SK-N-SH treated with all-trans-retinoic acid at 6 μM for 48 hours (cell line): ENCODE measurements at regions not wholly inside any gene's neighbourhood (a gene's known extent, or its start where the extent isn't known, plus 50 kb on each side); places are given as distances from the start of the nearest gene placed in this dataset.

ENCODE experiments used
- ATAC-seq: fragments of 200-7000 bp; cut with Tn5 transposase; 3 replicates; pipeline ENCODE4 v1.9.1; 2020; ENCODE audit warnings: mild to moderate bottlenecking, moderate library complexity
- ARNTL ChIP-seq: fragments of 450-650 bp; formaldehyde crosslinking; IDR thresholded peaks from 2 replicates; pipeline ENCODE4 v1.5.0; 2020; ENCODE audit warnings: low read depth, mild to moderate bottlenecking, moderate library complexity, borderline replicate concordance
- BACH2 ChIP-seq: fragments of 250-450 bp; sonication (Bioruptor Pico); IDR thresholded peaks from 2 replicates; pipeline ENCODE4 v1.9.0; 2021; ENCODE audit warnings: mild to moderate bottlenecking, borderline replicate concordance
- CSDC2 ChIP-seq: fragments of 250-450 bp; sonication (Bioruptor Pico); IDR thresholded peaks from 2 replicates; pipeline ENCODE4 v1.5.0; 2020; ENCODE audit warnings: mild to moderate bottlenecking, moderate library complexity
- ESRRG ChIP-seq: fragments of 250-450 bp; sonication (Bioruptor Pico); IDR thresholded peaks from 2 replicates; pipeline ENCODE4 v1.6.1; 2021; ENCODE audit warnings: mild to moderate bottlenecking
- OSR1 ChIP-seq: fragments of 250-450 bp; sonication (Bioruptor Pico); IDR thresholded peaks from 2 replicates; pipeline ENCODE4 v1.8.0; 2022; ENCODE audit warnings: moderate library complexity, mild to moderate bottlenecking, inconsistent platforms
- PPARA ChIP-seq: fragments of 250-450 bp; sonication (Bioruptor Pico); IDR thresholded peaks from 2 replicates; pipeline ENCODE4 v1.5.0; 2020; ENCODE audit warnings: mild to moderate bottlenecking, borderline replicate concordance
- RARB ChIP-seq: fragments of 250-450 bp; sonication (Bioruptor Pico); IDR thresholded peaks from 2 replicates; pipeline ENCODE4 v1.8.0; 2021; ENCODE audit warnings: mild to moderate bottlenecking, moderate library complexity
- SNAI2 ChIP-seq: fragments of 250-450 bp; sonication (Bioruptor Pico); IDR thresholded peaks from 2 replicates; pipeline ENCODE4 v1.5.0; 2020; ENCODE audit warnings: mild to moderate bottlenecking, moderate library complexity
- TCF4 ChIP-seq: fragments of 250-450 bp; sonication (Bioruptor Pico); IDR thresholded peaks from 2 replicates; pipeline ENCODE4 v1.8.0; 2021; ENCODE audit warnings: mild to moderate bottlenecking, moderate library complexity, borderline replicate concordance
- ZFP3 ChIP-seq: fragments of 250-450 bp; sonication (Bioruptor Pico); IDR thresholded peaks from 2 replicates; pipeline ENCODE4 v1.5.0; 2020; ENCODE audit warnings: mild to moderate bottlenecking, moderate library complexity
- ZFP30 ChIP-seq: fragments of 450-650 bp; formaldehyde crosslinking; IDR thresholded peaks from 2 replicates; pipeline ENCODE4 v1.5.0; 2022; ENCODE audit warnings: mild to moderate bottlenecking, moderate library complexity
- ZNF565 ChIP-seq: fragments of 450-650 bp; formaldehyde crosslinking; conservative IDR thresholded peaks from 2 replicates; pipeline ENCODE4 v1.5.0; 2020; ENCODE audit warnings: low read depth, mild to moderate bottlenecking, moderate library complexity
- ZNF70 ChIP-seq: fragments of 450-650 bp; formaldehyde crosslinking; IDR thresholded peaks from 2 replicates; pipeline ENCODE4 v1.5.0; 2020; ENCODE audit warnings: mild to moderate bottlenecking, moderate library complexity
- ZNF8 ChIP-seq: fragments of 450-650 bp; formaldehyde crosslinking; IDR thresholded peaks from 2 replicates; pipeline ENCODE4 v1.5.0; 2020; ENCODE audit warnings: mild to moderate bottlenecking, moderate library complexity
- TF ChIP-seq, protein P1 (sequence below): fragments of 250-450 bp; sonication (Bioruptor Pico); IDR thresholded peaks from 2 replicates; pipeline ENCODE4 v1.8.0; 2020; ENCODE audit warnings: mild to moderate bottlenecking, moderate library complexity, borderline replicate concordance
- TF ChIP-seq, protein P2 (sequence below): fragments of 250-450 bp; sonication (Bioruptor Pico); IDR thresholded peaks from 2 replicates; pipeline ENCODE4 v1.5.0; 2020; ENCODE audit warnings: mild to moderate bottlenecking, moderate library complexity
- TF ChIP-seq, protein P3 (sequence below): fragments of 250-450 bp; sonication (Bioruptor Pico); IDR thresholded peaks from 2 replicates; pipeline ENCODE4 v1.5.1; 2021; ENCODE audit warnings: mild to moderate bottlenecking, moderate library complexity
- TF ChIP-seq, protein P4 (sequence below): fragments of 250-450 bp; sonication (Bioruptor Pico); IDR thresholded peaks from 2 replicates; pipeline ENCODE4 v1.5.1; 2020; ENCODE audit warnings: low read depth, mild to moderate bottlenecking, moderate library complexity

DNA sequence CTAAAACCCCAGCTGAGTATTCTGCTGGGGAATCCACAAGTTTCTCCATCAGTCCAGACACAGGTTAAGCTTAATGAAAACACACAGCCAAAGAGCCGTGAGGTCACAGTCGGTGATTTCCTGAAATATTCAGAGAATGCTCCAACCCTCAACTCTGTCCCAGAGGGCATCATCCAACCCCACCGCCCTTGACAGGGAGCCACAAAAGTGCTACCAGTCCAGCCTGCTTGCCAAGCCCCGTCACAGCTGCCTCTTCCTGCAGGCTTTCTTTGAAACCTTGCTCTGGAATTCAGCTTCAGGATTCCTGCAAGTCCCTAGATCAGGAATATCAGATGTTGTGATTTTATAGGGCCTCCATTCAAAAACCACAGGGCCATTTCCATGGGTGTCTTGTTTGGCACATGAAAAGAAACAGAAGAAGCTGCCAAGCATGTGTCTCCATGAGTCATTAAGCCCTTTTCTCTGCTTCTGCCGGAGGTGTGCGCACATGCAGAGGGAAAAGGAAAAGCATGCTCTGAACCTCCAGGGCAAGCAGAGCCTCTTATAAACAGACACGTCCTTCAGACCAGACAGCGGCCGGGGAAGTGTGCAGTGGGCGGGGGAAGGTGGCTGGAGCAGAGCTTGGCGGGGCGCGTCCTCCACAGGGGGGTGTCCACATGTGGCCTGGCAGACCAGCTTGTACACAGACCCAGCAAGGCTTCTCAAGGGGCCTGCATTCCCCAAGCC is 164.7 kb downstream of the KATNAL1 start:
- ATAC-seq, result peak; percentile 91
- TF ChIP-seq CSDC2 (no peak), ZFP30 (CRISPR knock-in tag) (no peak), RARB (no peak), ZNF8 (no peak), OSR1 (CRISPR knock-in tag) (no peak), TCF4 (no peak), SNAI2 (CRISPR knock-in tag) (no peak), ESRRG (CRISPR knock-in tag) (no peak), ZFP3 (CRISPR knock-in tag) (no peak), PPARA (CRISPR knock-in tag) (no peak)
- TF ChIP-seq, protein P1, sequence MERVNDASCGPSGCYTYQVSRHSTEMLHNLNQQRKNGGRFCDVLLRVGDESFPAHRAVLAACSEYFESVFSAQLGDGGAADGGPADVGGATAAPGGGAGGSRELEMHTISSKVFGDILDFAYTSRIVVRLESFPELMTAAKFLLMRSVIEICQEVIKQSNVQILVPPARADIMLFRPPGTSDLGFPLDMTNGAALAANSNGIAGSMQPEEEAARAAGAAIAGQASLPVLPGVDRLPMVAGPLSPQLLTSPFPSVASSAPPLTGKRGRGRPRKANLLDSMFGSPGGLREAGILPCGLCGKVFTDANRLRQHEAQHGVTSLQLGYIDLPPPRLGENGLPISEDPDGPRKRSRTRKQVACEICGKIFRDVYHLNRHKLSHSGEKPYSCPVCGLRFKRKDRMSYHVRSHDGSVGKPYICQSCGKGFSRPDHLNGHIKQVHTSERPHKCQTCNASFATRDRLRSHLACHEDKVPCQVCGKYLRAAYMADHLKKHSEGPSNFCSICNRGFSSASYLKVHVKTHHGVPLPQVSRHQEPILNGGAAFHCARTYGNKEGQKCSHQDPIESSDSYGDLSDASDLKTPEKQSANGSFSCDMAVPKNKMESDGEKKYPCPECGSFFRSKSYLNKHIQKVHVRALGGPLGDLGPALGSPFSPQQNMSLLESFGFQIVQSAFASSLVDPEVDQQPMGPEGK (CRISPR knock-in tag), result no peak
- TF ChIP-seq, protein P2, sequence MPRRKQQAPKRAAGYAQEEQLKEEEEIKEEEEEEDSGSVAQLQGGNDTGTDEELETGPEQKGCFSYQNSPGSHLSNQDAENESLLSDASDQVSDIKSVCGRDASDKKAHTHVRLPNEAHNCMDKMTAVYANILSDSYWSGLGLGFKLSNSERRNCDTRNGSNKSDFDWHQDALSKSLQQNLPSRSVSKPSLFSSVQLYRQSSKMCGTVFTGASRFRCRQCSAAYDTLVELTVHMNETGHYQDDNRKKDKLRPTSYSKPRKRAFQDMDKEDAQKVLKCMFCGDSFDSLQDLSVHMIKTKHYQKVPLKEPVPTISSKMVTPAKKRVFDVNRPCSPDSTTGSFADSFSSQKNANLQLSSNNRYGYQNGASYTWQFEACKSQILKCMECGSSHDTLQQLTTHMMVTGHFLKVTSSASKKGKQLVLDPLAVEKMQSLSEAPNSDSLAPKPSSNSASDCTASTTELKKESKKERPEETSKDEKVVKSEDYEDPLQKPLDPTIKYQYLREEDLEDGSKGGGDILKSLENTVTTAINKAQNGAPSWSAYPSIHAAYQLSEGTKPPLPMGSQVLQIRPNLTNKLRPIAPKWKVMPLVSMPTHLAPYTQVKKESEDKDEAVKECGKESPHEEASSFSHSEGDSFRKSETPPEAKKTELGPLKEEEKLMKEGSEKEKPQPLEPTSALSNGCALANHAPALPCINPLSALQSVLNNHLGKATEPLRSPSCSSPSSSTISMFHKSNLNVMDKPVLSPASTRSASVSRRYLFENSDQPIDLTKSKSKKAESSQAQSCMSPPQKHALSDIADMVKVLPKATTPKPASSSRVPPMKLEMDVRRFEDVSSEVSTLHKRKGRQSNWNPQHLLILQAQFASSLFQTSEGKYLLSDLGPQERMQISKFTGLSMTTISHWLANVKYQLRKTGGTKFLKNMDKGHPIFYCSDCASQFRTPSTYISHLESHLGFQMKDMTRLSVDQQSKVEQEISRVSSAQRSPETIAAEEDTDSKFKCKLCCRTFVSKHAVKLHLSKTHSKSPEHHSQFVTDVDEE (CRISPR knock-in tag), result no peak
- TF ChIP-seq, protein P3, sequence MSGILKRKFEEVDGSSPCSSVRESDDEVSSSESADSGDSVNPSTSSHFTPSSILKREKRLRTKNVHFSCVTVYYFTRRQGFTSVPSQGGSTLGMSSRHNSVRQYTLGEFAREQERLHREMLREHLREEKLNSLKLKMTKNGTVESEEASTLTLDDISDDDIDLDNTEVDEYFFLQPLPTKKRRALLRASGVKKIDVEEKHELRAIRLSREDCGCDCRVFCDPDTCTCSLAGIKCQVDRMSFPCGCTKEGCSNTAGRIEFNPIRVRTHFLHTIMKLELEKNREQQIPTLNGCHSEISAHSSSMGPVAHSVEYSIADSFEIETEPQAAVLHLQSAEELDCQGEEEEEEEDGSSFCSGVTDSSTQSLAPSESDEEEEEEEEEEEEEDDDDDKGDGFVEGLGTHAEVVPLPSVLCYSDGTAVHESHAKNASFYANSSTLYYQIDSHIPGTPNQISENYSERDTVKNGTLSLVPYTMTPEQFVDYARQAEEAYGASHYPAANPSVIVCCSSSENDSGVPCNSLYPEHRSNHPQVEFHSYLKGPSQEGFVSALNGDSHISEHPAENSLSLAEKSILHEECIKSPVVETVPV (CRISPR knock-in tag), result no peak
- TF ChIP-seq, protein P4, sequence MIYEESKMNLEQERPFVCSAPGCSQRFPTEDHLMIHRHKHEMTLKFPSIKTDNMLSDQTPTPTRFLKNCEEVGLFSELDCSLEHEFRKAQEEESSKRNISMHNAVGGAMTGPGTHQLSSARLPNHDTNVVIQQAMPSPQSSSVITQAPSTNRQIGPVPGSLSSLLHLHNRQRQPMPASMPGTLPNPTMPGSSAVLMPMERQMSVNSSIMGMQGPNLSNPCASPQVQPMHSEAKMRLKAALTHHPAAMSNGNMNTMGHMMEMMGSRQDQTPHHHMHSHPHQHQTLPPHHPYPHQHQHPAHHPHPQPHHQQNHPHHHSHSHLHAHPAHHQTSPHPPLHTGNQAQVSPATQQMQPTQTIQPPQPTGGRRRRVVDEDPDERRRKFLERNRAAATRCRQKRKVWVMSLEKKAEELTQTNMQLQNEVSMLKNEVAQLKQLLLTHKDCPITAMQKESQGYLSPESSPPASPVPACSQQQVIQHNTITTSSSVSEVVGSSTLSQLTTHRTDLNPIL, result no peak

DNA sequence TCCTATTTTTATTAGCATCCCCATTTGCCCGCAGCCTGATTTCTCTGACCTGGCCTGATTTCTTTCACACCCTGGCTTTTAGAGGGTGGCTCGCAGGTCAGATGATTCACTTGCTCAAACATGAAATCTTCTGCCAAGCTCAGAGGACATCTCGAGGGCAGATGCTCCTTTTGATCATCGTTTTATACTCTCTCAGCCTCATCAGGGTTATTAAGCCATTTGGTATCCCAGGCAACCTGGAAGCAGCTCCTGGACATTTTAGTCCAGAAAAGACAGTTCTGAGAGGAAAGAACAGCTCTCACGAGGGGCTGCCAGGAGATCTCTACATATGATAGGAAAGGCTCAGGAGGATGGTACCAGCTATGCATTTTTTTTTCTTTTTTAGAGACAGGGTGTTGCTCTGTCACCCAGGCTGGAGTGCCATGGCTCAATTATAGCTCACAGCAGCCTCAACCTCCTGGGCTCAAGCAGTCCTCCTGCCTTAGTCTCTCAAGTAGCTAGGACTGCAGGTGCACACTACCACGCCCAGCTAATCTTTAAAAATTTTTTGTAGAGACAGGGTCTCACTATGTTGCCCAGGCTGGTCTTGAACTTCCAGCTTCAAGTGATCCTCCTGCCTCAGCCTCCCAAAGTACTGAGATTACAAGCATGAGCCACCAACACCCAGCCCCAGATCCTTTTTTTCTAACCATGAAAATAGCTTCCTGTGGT is 165.4 kb downstream of the KATNAL1 start:
- no peak for ATAC-seq
- TF ChIP-seq RARB (no peak), ZFP3 (CRISPR knock-in tag) (no peak), TCF4 (no peak), BACH2 (CRISPR knock-in tag) (no peak), PPARA (CRISPR knock-in tag) (no peak), ZFP30 (CRISPR knock-in tag) (no peak), ZNF70 (CRISPR knock-in tag) (no peak), ZNF565 (CRISPR knock-in tag) (no peak)
- TF ChIP-seq, protein P4, result no peak
- TF ChIP-seq, protein P3 (CRISPR knock-in tag), result no peak

DNA sequence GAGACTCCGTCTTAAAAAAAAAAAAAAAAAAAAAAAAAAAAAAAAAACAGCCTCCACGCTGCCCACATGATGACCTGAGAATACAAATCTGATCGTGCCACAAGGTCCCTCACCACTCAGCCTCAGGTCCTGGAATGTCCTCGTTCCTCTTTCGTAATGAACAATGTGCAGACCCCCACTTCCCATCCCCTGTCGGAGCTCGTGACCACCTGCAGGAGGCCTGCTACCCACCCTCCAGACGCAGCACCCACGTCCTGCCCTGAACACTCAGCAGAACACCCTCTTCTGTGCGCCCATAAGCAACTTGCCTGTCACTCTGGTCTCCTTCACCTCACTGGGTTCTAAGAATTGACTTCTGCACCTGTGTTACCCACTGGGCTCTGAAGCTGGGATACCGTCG is 166.4 kb downstream of the KATNAL1 start:
- ATAC-seq, result no peak
- TF ChIP-seq ZNF8, result no peak
- TF ChIP-seq ZNF565 (CRISPR knock-in tag), result no peak
- no peak for TF ChIP-seq ZNF70 (CRISPR knock-in tag)
- no peak for TF ChIP-seq ARNTL
- no peak for TF ChIP-seq CSDC2
- no peak for TF ChIP-seq ESRRG (CRISPR knock-in tag)
